Endodermal cell (in vitro differentiated cells): ENCODE measurements at regions not wholly inside any gene's neighbourhood (a gene's known extent, or its start where the extent isn't known, plus 50 kb on each side); places are given as distances from the start of the nearest gene placed in this dataset.

Experiments used
- DNase-seq: peaks from one replicate; pipeline ENCODE4 v3.0.0-alpha.2; 2017
- H3K27ac ChIP-seq: 2 replicates; pipeline ENCODE4 v1.5.1; 2013; ENCODE audit warnings: mild to moderate bottlenecking, low read depth, low read length, moderate library complexity
- H3K27me3 ChIP-seq: 2 replicates; pipeline ENCODE4 v1.6.1; 2013; ENCODE audit warnings: mild to moderate bottlenecking, low read length, moderate library complexity; ENCODE audit not compliant: insufficient read depth, control insufficient read depth, poor library complexity, severe bottlenecking
- H3K36me3 ChIP-seq: 2 replicates; pipeline ENCODE4 v1.7.0; 2013; ENCODE audit warnings: mild to moderate bottlenecking, low read length, moderate library complexity; ENCODE audit not compliant: control insufficient read depth, insufficient read depth
- H3K4me1 ChIP-seq: one replicate; pipeline ENCODE4 v1.7.0; 2013; ENCODE audit warnings: low read length; ENCODE audit not compliant: control insufficient read depth, insufficient read depth
- H3K4me3 ChIP-seq: 2 replicates; pipeline ENCODE4 v1.5.1; 2013; ENCODE audit warnings: mild to moderate bottlenecking, low read length, moderate library complexity
- H3K9ac ChIP-seq: 2 replicates; pipeline ENCODE4 v1.6.1; 2013; ENCODE audit warnings: mild to moderate bottlenecking, low read length, moderate library complexity; ENCODE audit not compliant: poor library complexity, severe bottlenecking; ENCODE audit errors: extremely low read depth
- H3K9me3 ChIP-seq: 2 replicates; pipeline ENCODE4 v1.6.1; 2013; ENCODE audit warnings: mild to moderate bottlenecking, low read length, moderate library complexity; ENCODE audit not compliant: control insufficient read depth
- H3K27ac Mint-ChIP-seq: 2 replicates; pipeline ENCODE4 v1.8.0; 2020; ENCODE audit warnings: mixed read lengths
- H3K27me3 Mint-ChIP-seq: 2 replicates; pipeline ENCODE4 v1.8.0; 2021; ENCODE audit warnings: mild to moderate bottlenecking, mixed read lengths; ENCODE audit not compliant: insufficient read depth
- H3K36me3 Mint-ChIP-seq: 2 replicates; pipeline ENCODE4 v1.8.0; 2020; ENCODE audit warnings: low read depth, mixed read lengths
- H3K4me1 Mint-ChIP-seq: 2 replicates; pipeline ENCODE4 v1.8.0; 2020; ENCODE audit warnings: mixed read lengths
- H3K4me3 Mint-ChIP-seq: 2 replicates; pipeline ENCODE4 v1.8.0; 2020; ENCODE audit warnings: mild to moderate bottlenecking, moderate library complexity, mixed read lengths
- H3K9me3 Mint-ChIP-seq: 2 replicates; pipeline ENCODE4 v1.8.0; 2020; ENCODE audit warnings: mild to moderate bottlenecking, mixed read lengths
- WGBS, 2 experiments: methylation state at CpG; one replicate each; pipeline versions ENCODE4 v1.1.5 to v1.1.7; 2013; ENCODE audit warnings: missing lambda C conversion rate in 2 of 2, mixed read lengths in 1 of 2; ENCODE audit not compliant: insufficient coverage in 1 of 2, insufficient read length in 1 of 2; 5-methylcytosine and 5-hydroxymethylcytosine counted together
- TF ChIP-seq, protein P1 (sequence below): fragments of 200-600 bp; sonication (generic); conservative IDR thresholded peaks from 2 replicates; pipeline ENCODE4 v1.5.0; 2021; ENCODE audit warnings: antibody characterized with exemption, mild to moderate bottlenecking

DNA sequence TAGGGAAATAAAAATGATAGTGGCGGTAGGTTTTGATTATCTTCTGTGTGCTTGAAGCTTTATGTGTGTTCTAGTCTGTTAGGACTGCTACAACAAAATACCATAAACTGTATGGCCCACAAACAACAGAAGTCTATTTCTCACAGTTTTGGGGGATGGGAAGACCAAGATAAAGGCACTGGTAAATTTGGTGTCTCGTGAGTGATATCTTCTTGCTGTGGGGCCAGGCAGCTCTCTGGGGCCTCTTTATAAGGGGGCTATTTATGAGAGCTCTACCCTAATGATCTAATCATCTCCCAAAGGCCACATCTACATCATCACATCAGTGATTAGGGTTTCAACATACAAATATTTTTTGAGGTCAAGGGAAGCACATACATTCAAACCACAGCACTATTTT, 86.8 kb upstream of the SPHKAP start:
- H3K4me3 ChIP-seq = no peak overlapping the region
- 96% methylated on average over 2 of the region's 2 CpGs; no CpG with 5 or more reads in 1 of the 2 experiments for whole genome bisulfite sequencing, 2 experiments

DNA sequence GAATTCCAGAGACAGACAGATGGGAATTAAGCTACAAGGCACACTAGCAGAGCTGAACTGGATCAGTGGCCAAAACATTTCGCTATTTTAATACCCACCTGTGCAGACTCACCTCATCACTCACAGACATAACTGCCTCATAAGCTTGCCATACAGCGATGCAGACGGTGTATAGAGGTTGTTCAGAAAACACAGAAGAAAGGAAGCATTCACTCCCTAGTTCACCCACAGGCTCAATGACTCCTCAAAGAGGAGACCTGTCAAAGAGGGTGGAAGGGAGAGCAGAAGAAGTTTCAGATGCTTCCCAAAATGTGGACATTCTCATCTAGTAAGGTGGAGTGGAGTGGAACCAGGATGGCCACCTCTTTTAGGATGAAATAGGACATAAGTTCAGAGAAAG, 81.7 kb upstream of the SPHKAP start:
- H3K36me3 Mint-ChIP-seq = no peaks in the 10 kb centered on the region
- peaks cover 1% of the 10 kb centered on the region for H3K9me3 Mint-ChIP-seq
- H3K4me1 Mint-ChIP-seq = no peaks in the 10 kb centered on the region
- Histone ChIP-seq H3K4me3 (no peak overlapping the region), H3K36me3 (no peaks in the 10 kb centered on the region), H3K9me3 (no peaks in the 10 kb centered on the region), H3K27ac (no peak overlapping the region), H3K4me1 (no peaks in the 10 kb centered on the region), H3K9ac (no peak overlapping the region), H3K27me3 (no peaks in the 10 kb centered on the region)
- 98% methylated on average over 3 of the region's 3 CpGs; no CpG with 5 or more reads in 1 of the 2 experiments for WGBS, 2 experiments
- TF ChIP-seq, protein P1, sequence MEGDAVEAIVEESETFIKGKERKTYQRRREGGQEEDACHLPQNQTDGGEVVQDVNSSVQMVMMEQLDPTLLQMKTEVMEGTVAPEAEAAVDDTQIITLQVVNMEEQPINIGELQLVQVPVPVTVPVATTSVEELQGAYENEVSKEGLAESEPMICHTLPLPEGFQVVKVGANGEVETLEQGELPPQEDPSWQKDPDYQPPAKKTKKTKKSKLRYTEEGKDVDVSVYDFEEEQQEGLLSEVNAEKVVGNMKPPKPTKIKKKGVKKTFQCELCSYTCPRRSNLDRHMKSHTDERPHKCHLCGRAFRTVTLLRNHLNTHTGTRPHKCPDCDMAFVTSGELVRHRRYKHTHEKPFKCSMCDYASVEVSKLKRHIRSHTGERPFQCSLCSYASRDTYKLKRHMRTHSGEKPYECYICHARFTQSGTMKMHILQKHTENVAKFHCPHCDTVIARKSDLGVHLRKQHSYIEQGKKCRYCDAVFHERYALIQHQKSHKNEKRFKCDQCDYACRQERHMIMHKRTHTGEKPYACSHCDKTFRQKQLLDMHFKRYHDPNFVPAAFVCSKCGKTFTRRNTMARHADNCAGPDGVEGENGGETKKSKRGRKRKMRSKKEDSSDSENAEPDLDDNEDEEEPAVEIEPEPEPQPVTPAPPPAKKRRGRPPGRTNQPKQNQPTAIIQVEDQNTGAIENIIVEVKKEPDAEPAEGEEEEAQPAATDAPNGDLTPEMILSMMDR = no peak
- no peaks in the 10 kb centered on the region for H3K27me3 Mint-ChIP-seq
- DNase-seq = no peak
- H3K4me3 Mint-ChIP-seq = no peak overlapping the region
- no peak overlapping the region for H3K27ac Mint-ChIP-seq

More for the DNA sequence above, 86.8 kb upstream of the SPHKAP start:
- no peaks in the 10 kb centered on the region for H3K27me3 ChIP-seq
- no peaks in the 10 kb centered on the region for H3K4me1 ChIP-seq
- H3K9ac ChIP-seq = no peak overlapping the region
- H3K27ac Mint-ChIP-seq = no peak overlapping the region
- H3K36me3 Mint-ChIP-seq = no peaks in the 10 kb centered on the region
- no peak overlapping the region for H3K27ac ChIP-seq
- H3K4me1 Mint-ChIP-seq = no peaks in the 10 kb centered on the region
- no peak for DNase-seq
- H3K4me3 Mint-ChIP-seq = no peak overlapping the region
- no peaks in the 10 kb centered on the region for H3K27me3 Mint-ChIP-seq
- TF ChIP-seq, protein P1 = no peak
- H3K9me3 ChIP-seq = no peaks in the 10 kb centered on the region
- H3K9me3 Mint-ChIP-seq = peaks cover under 1% of the 10 kb centered on the region
- no peaks in the 10 kb centered on the region for H3K36me3 ChIP-seq

DNA sequence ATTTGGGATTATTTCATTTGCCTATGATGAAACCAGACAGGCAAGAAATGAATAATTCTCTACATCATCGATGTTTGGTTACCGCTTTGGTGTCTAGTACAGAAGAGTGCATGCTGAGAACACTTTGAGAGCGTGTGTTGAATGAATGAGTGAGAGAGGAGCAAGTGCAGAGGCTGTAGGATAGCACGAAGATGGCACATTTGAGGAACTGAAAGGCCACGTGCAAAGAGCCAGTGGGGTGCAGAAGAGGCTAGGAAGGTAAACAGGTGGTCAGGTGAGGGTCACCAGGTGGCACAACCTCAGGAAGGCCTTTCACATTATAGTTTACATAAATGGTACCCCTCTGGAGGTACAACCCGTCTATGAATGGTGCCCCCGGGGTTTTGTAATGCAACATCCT, 80.1 kb upstream of the SPHKAP start:
- H3K4me3 Mint-ChIP-seq = no peak overlapping the region
- H3K9ac ChIP-seq = no peak overlapping the region
- H3K27ac ChIP-seq = no peak overlapping the region
- H3K4me1 ChIP-seq = no peaks in the 10 kb centered on the region
- no peak for DNase-seq
- no peak overlapping the region for H3K4me3 ChIP-seq
- H3K9me3 Mint-ChIP-seq = peaks cover 1% of the 10 kb centered on the region
- H3K27me3 Mint-ChIP-seq = no peaks in the 10 kb centered on the region
- H3K9me3 ChIP-seq = no peaks in the 10 kb centered on the region
- H3K27ac Mint-ChIP-seq = no peak overlapping the region
- 87 to 93% methylated on average over 7 of the region's 7 CpGs for WGBS, 2 experiments
- H3K36me3 Mint-ChIP-seq = no peaks in the 10 kb centered on the region
- H3K27me3 ChIP-seq = no peaks in the 10 kb centered on the region
- H3K4me1 Mint-ChIP-seq = no peaks in the 10 kb centered on the region
- H3K36me3 ChIP-seq = no peaks in the 10 kb centered on the region
- TF ChIP-seq, protein P1 = no peak
